ENCODE measurements at regions not wholly inside any gene's neighbourhood (a gene's known extent, or its start where the extent isn't known, plus 50 kb on each side); places are given as distances from the start of the nearest gene placed in this dataset.
"Not testable (repeated sequence)": the region's sequence is repeated elsewhere in the genome, so short reads cannot be mapped to it uniquely, and the experiment has no call there.

DNA sequence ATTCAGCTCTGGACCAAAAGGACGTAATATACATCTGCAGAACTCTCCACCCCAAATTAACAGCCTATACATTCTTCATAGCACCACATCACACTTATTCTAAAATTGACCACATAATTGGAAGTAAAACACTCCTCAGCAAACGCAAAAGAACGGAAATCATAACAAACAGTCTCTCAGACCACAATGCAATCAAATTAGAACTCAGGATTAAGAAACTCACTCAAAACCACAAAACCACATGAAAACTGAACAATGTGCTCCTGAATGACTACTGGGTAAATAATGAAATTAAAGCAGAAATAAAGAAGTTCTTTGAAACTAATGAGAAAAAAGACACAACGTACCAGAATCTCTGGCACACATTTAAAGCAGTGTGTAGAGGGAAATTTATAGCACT lies 322.9 kb downstream of the LRRC3B start:
- not testable (repeated sequence) for TF ChIP-seq MXD3 (CRISPR knock-in tag; IDR thresholded peaks at IDR 0.05); RAD21 (CRISPR knock-in tag; IDR thresholded peaks at IDR 0.05); MEIS1 (CRISPR knock-in tag; IDR thresholded peaks at IDR 0.05; ENCODE audit: borderline replicate concordance); MTF1 (CRISPR knock-in tag; IDR thresholded peaks at IDR 0.05); ZNF558 (CRISPR knock-in tag; IDR thresholded peaks at IDR 0.05; ENCODE audit: borderline replicate concordance); RXRA (CRISPR knock-in tag; IDR thresholded peaks at IDR 0.05); RARA (CRISPR knock-in tag; IDR thresholded peaks at IDR 0.05); ZFP41 (CRISPR knock-in tag; IDR thresholded peaks at IDR 0.05; ENCODE audit: borderline replicate concordance)
- TF ChIP-seq, protein P1, sequence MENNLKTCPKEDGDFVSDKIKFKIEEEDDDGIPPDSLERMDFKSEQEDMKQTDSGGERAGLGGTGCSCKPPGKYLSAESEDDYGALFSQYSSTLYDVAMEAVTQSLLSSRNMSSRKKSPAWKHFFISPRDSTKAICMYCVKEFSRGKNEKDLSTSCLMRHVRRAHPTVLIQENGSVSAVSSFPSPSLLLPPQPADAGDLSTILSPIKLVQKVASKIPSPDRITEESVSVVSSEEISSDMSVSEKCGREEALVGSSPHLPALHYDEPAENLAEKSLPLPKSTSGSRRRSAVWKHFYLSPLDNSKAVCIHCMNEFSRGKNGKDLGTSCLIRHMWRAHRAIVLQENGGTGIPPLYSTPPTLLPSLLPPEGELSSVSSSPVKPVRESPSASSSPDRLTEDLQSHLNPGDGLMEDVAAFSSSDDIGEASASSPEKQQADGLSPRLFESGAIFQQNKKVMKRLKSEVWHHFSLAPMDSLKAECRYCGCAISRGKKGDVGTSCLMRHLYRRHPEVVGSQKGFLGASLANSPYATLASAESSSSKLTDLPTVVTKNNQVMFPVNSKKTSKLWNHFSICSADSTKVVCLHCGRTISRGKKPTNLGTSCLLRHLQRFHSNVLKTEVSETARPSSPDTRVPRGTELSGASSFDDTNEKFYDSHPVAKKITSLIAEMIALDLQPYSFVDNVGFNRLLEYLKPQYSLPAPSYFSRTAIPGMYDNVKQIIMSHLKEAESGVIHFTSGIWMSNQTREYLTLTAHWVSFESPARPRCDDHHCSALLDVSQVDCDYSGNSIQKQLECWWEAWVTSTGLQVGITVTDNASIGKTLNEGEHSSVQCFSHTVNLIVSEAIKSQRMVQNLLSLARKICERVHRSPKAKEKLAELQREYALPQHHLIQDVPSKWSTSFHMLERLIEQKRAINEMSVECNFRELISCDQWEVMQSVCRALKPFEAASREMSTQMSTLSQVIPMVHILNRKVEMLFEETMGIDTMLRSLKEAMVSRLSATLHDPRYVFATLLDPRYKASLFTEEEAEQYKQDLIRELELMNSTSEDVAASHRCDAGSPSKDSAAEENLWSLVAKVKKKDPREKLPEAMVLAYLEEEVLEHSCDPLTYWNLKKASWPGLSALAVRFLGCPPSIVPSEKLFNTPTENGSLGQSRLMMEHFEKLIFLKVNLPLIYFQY (CRISPR knock-in tag; IDR thresholded peaks at IDR 0.05; ENCODE audit: borderline replicate concordance), result not testable (repeated sequence)

Data from HepG2 (cell line).